22Rv1 (cell line): ENCODE measurements at regions not wholly inside any gene's neighbourhood (a gene's known extent, or its start where the extent isn't known, plus 50 kb on each side); places are given as distances from the start of the nearest gene placed in this dataset.

Experiments used
- H3K27ac ChIP-seq: fragments of 450-650 bp; 2 replicates; pipeline ENCODE4 v1.5.1; 2017
- CTCF ChIP-seq: fragments of 450-650 bp; IDR thresholded peaks from 2 replicates; pipeline ENCODE4 v1.5.1; 2017; ENCODE audit warnings: mild to moderate bottlenecking
- ZFX ChIP-seq: fragments of 450-650 bp; IDR thresholded peaks from 2 replicates; pipeline ENCODE4 v1.6.1; 2017; ENCODE audit warnings: antibody characterized with exemption, borderline replicate concordance

GRCh38 chr2:58769111-58769863, 528.2 kb upstream of the FANCL start:
- TF ChIP-seq CTCF (no peak), ZFX (no peak)
- H3K27ac ChIP-seq = no peak overlapping the region

- TF ChIP-seq ZFX (no peak), CTCF (no peak)
- H3K27ac ChIP-seq = no peak overlapping the region
These were observed 527.6 kb upstream of the FANCL start for GRCh38 chr2:58768715-58769080.

GRCh38 chr2:58767828-58768714, 526.9 kb upstream of the FANCL start:
- no peak for TF ChIP-seq CTCF
- no peak for TF ChIP-seq ZFX
- no peak overlapping the region for H3K27ac ChIP-seq

- H3K27ac ChIP-seq = no peak overlapping the region
- TF ChIP-seq ZFX = no peak
- no peak for TF ChIP-seq CTCF
These were observed 523.4 kb upstream of the FANCL start for GRCh38 chr2:58764338-58765104.

- no peak overlapping the region for H3K27ac ChIP-seq
- peak; percentile 78 for TF ChIP-seq CTCF
- no peak for TF ChIP-seq ZFX
These were observed 521.2 kb upstream of the FANCL start for GRCh38 chr2:58762176-58762781.

- no peak for TF ChIP-seq ZFX
- TF ChIP-seq CTCF = no peak
- H3K27ac ChIP-seq = no peak overlapping the region
These were observed 516.8 kb upstream of the FANCL start for GRCh38 chr2:58757971-58758370.
